PC-9 (cell line): ENCODE measurements at regions not wholly inside any gene's neighbourhood (a gene's known extent, or its start where the extent isn't known, plus 50 kb on each side); places are given as distances from the start of the nearest gene placed in this dataset.
"Not testable (repeated sequence)": the region's sequence is repeated elsewhere in the genome, so short reads cannot be mapped to it uniquely, and the experiment has no call there.

ENCODE experiments used
- BruUV-seq: library from RNA; stranded (reverse); fragments of 400-500 nt; replicated peaks from 2 replicates; lab custom pipeline; 2021; lab: Mats Ljungman, UMichigan
- CTCF ChIA-PET: fragments of 300-600 bp; sonication (Branson Sonifier 250); formaldehyde crosslinking; loops from one replicate; lab custom pipeline; 2022; ENCODE audit warnings: antibody characterized with exemption; lab: Charles Lee
- POLR2A ChIA-PET: fragments of 300-600 bp; sonication (Branson Sonifier 250); formaldehyde crosslinking; loops from one replicate; lab custom pipeline; 2022; ENCODE audit warnings: antibody characterized with exemption; ENCODE audit not compliant: unreplicated experiment; lab: Charles Lee
- DNase-seq, 2 experiments: peaks; one replicate each; pipeline versions ENCODE4 v3.0.0 to v3.0.0-alpha.2; 2015 to 2022; ENCODE audit warnings: mixed read lengths in 1 of 2
- H2AFZ ChIP-seq: fragments of 200-600 bp; sonication (generic); 2 replicates; pipeline ENCODE4 v1.8.1; 2017; ENCODE audit warnings: antibody characterized with exemption
- H3F3A ChIP-seq: fragments of 200-600 bp; sonication (generic); 2 replicates; pipeline ENCODE4 v1.8.1; 2017; ENCODE audit warnings: antibody characterized with exemption, mild to moderate bottlenecking, low read depth; ENCODE audit not compliant: insufficient read depth
- H3K27ac ChIP-seq: fragments of 200-600 bp; sonication (generic); 2 replicates; pipeline ENCODE4 v1.6.1; 2016; ENCODE audit warnings: mixed run types
- H3K27me3 ChIP-seq: fragments of 200-600 bp; sonication (generic); 2 replicates; pipeline ENCODE4 v1.6.1; 2016; ENCODE audit warnings: low read depth, mixed run types; ENCODE audit not compliant: insufficient read depth
- H3K36me3 ChIP-seq: fragments of 200-600 bp; sonication (generic); 2 replicates; pipeline ENCODE4 v1.6.1; 2016; ENCODE audit warnings: low read depth, mixed run types
- H3K4me1 ChIP-seq: fragments of 200-600 bp; sonication (generic); replicated peaks from 2 replicates; pipeline ENCODE4 v1.6.1; 2016; ENCODE audit warnings: mixed run types; ENCODE audit not compliant: insufficient read depth
- H3K4me2 ChIP-seq: fragments of 200-600 bp; sonication (generic); 2 replicates; pipeline ENCODE4 v1.6.1; 2017; ENCODE audit warnings: mixed run types
- H3K4me3 ChIP-seq: fragments of 200-600 bp; sonication (generic); 2 replicates; pipeline ENCODE4 v1.6.1; 2016; ENCODE audit warnings: mixed run types
- H3K79me2 ChIP-seq: fragments of 200-600 bp; sonication (generic); 2 replicates; pipeline ENCODE4 v1.6.1; 2017; ENCODE audit warnings: low read depth, mixed run types
- H3K9me2 ChIP-seq: fragments of 200-600 bp; sonication (generic); 2 replicates; pipeline ENCODE4 v1.8.1; 2017; ENCODE audit warnings: mild to moderate bottlenecking; ENCODE audit not compliant: insufficient read depth
- H3K9me3 ChIP-seq: fragments of 200-600 bp; sonication (generic); 2 replicates; pipeline ENCODE4 v1.8.1; 2016; ENCODE audit warnings: low read depth; ENCODE audit not compliant: insufficient read depth
- H4K20me1 ChIP-seq: fragments of 200-600 bp; sonication (generic); 2 replicates; pipeline ENCODE4 v1.8.1; 2017; ENCODE audit not compliant: insufficient read depth
- intact Hi-C: fragments of 100-400 bp; cut with micrococcal nuclease; formaldehyde crosslinking; loops from one replicate; pipeline ENCODE4 v1.10.0; 2022; ENCODE audit not compliant: unreplicated experiment

- H3F3A ChIP-seq, H3K4me3 ChIP-seq, H3K36me3 ChIP-seq, DNase-seq, POLR2A ChIA-PET, BruUV-seq, H2AFZ ChIP-seq, H3K9me2 ChIP-seq, H3K79me2 ChIP-seq, H3K27me3 ChIP-seq, H4K20me1 ChIP-seq, H3K4me1 ChIP-seq, H3K4me2 ChIP-seq, intact Hi-C loops, H3K27ac ChIP-seq, CTCF ChIA-PET, H3K9me3 ChIP-seq: not testable (repeated sequence)
These were observed 183.9 kb downstream of the NPIPB11 start for GRCh38 chr16:29222615-29223014.

- POLR2A ChIA-PET, H2AFZ ChIP-seq, intact Hi-C loops, H4K20me1 ChIP-seq, H3K79me2 ChIP-seq, H3K4me3 ChIP-seq, H3K27me3 ChIP-seq, H3K27ac ChIP-seq, H3K9me3 ChIP-seq, H3K9me2 ChIP-seq, H3K4me1 ChIP-seq, H3F3A ChIP-seq, BruUV-seq, DNase-seq, H3K4me2 ChIP-seq, H3K36me3 ChIP-seq, CTCF ChIA-PET: not testable (repeated sequence)
These were observed 184.5 kb downstream of the NPIPB11 start for GRCh38 chr16:29222008-29222407.

- H2AFZ ChIP-seq, H3K36me3 ChIP-seq, H3K9me3 ChIP-seq, H4K20me1 ChIP-seq, BruUV-seq, CTCF ChIA-PET, H3K4me2 ChIP-seq, intact Hi-C loops, H3K4me1 ChIP-seq, H3K27me3 ChIP-seq, H3K9me2 ChIP-seq, H3F3A ChIP-seq, POLR2A ChIA-PET, DNase-seq, H3K79me2 ChIP-seq, H3K4me3 ChIP-seq, H3K27ac ChIP-seq: not testable (repeated sequence)
These were observed 185.1 kb downstream of the NPIPB11 start for GRCh38 chr16:29221281-29221955.

- H3F3A ChIP-seq, H3K4me1 ChIP-seq, H4K20me1 ChIP-seq, intact Hi-C loops, H3K4me2 ChIP-seq, H3K27ac ChIP-seq, H3K9me3 ChIP-seq, H3K27me3 ChIP-seq, H2AFZ ChIP-seq, POLR2A ChIA-PET, DNase-seq, H3K9me2 ChIP-seq, H3K79me2 ChIP-seq, H3K4me3 ChIP-seq, CTCF ChIA-PET, BruUV-seq, H3K36me3 ChIP-seq: not testable (repeated sequence)
These were observed 185.8 kb downstream of the NPIPB11 start for GRCh38 chr16:29220647-29221191.

GRCh38 chr16:29219966-29220646, 186.4 kb downstream of the NPIPB11 start:
- H2AFZ ChIP-seq, H3K9me2 ChIP-seq, H3F3A ChIP-seq, H3K4me2 ChIP-seq, H3K79me2 ChIP-seq, H3K4me3 ChIP-seq, H3K27ac ChIP-seq, DNase-seq, H4K20me1 ChIP-seq, POLR2A ChIA-PET, H3K27me3 ChIP-seq, H3K4me1 ChIP-seq, intact Hi-C loops, H3K36me3 ChIP-seq, H3K9me3 ChIP-seq, CTCF ChIA-PET, BruUV-seq: not testable (repeated sequence)

GRCh38 chr16:29219562-29219961, 186.9 kb downstream of the NPIPB11 start:
- H3K79me2 ChIP-seq, H4K20me1 ChIP-seq, H3K27ac ChIP-seq, H3K4me3 ChIP-seq, H3K9me3 ChIP-seq, DNase-seq, H3K4me2 ChIP-seq, H3K36me3 ChIP-seq, intact Hi-C loops, CTCF ChIA-PET, H3F3A ChIP-seq, POLR2A ChIA-PET, H3K4me1 ChIP-seq, H3K27me3 ChIP-seq, H2AFZ ChIP-seq, H3K9me2 ChIP-seq, BruUV-seq: not testable (repeated sequence)

GRCh38 chr16:29218649-29219048, 187.9 kb downstream of the NPIPB11 start:
- H3F3A ChIP-seq, H3K4me1 ChIP-seq, POLR2A ChIA-PET, H3K9me2 ChIP-seq, DNase-seq, intact Hi-C loops, H3K27ac ChIP-seq, H3K36me3 ChIP-seq, H2AFZ ChIP-seq, H3K4me3 ChIP-seq, H3K27me3 ChIP-seq, BruUV-seq, H4K20me1 ChIP-seq, H3K9me3 ChIP-seq, H3K79me2 ChIP-seq, H3K4me2 ChIP-seq, CTCF ChIA-PET: not testable (repeated sequence)
